Fibroblast of lung (primary cell): ENCODE measurements at regions not wholly inside any gene's neighbourhood (a gene's known extent, or its start where the extent isn't known, plus 50 kb on each side); places are given as distances from the start of the nearest gene placed in this dataset.

Experiments used
- EZH2 ChIP-seq: IDR thresholded peaks from 2 replicates; pipeline ENCODE4 v1.5.1; 2012; ENCODE audit warnings: low read length, control low read depth, mild to moderate bottlenecking; ENCODE audit errors: missing control alignments
- TF ChIP-seq, protein P1 (sequence below), 2 donors: IDR thresholded peaks in 1 of 2; conservative IDR thresholded peaks in 1 of 2; 1 replicate in 1 of 2; 2 replicates in 1 of 2; pipeline ENCODE4 v1.5.1; 2011 to 2012; ENCODE audit warnings: low read length in 2 of 2, control low read depth in 1 of 2, inconsistent platforms in 1 of 2, low read depth in 1 of 2, mild to moderate bottlenecking in 1 of 2

DNA sequence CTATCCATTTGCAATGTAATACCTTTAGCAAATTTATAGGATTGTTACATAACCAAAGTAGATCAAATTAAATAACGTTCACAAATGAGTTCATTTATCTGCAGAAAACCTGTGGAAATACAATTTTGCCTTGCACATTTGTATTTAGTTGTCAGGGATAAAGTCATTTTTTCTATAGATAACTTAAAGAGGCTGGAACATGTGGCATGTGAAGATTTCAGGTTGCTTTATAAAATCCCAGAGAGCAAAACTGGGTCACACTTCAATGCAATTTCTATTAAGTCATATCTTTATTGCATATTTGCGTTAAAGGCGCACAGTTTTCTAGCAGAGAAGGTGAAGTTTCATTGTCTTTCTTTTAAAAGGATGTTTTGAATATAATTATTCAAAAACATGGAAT, 342.4 kb downstream of the USP25 start:
- TF ChIP-seq, protein P1, sequence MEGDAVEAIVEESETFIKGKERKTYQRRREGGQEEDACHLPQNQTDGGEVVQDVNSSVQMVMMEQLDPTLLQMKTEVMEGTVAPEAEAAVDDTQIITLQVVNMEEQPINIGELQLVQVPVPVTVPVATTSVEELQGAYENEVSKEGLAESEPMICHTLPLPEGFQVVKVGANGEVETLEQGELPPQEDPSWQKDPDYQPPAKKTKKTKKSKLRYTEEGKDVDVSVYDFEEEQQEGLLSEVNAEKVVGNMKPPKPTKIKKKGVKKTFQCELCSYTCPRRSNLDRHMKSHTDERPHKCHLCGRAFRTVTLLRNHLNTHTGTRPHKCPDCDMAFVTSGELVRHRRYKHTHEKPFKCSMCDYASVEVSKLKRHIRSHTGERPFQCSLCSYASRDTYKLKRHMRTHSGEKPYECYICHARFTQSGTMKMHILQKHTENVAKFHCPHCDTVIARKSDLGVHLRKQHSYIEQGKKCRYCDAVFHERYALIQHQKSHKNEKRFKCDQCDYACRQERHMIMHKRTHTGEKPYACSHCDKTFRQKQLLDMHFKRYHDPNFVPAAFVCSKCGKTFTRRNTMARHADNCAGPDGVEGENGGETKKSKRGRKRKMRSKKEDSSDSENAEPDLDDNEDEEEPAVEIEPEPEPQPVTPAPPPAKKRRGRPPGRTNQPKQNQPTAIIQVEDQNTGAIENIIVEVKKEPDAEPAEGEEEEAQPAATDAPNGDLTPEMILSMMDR (conservative IDR thresholded peaks at IDR 0.05 in 1 of 2, IDR thresholded peaks at IDR 0.05 in 1 of 2; ENCODE audit: low read depth in 1 of 2, low read length in 2 of 2): no peak
- TF ChIP-seq EZH2: no peak
